ENCODE measurements at regions not wholly inside any gene's neighbourhood (a gene's known extent, or its start where the extent isn't known, plus 50 kb on each side); places are given as distances from the start of the nearest gene placed in this dataset.
"Not testable (repeated sequence)": the region's sequence is repeated elsewhere in the genome, so short reads cannot be mapped to it uniquely, and the experiment has no call there.

- DNase-seq (ENCODE audit: low spot score) = no peak
- no peaks in the 10 kb centered on the region for H3K4me1 Mint-ChIP-seq (ENCODE audit: low read depth)
- peaks cover 2% of the 10 kb centered on the region for H3K27me3 Mint-ChIP-seq (ENCODE audit: insufficient read depth)
- peaks cover 11% of the 10 kb centered on the region for H3K9me3 Mint-ChIP-seq
- intact Hi-C loops (cut with micrococcal nuclease) = no loop called here
- no peak overlapping the region for H3K27ac Mint-ChIP-seq
- no peak overlapping the region for H3K4me3 Mint-ChIP-seq
- no peaks in the 10 kb centered on the region for H3K36me3 Mint-ChIP-seq (ENCODE audit: low read depth)
Measured at GRCh38 chr7:69359003-69359700, 239.1 kb upstream of the AUTS2 start.

DNA sequence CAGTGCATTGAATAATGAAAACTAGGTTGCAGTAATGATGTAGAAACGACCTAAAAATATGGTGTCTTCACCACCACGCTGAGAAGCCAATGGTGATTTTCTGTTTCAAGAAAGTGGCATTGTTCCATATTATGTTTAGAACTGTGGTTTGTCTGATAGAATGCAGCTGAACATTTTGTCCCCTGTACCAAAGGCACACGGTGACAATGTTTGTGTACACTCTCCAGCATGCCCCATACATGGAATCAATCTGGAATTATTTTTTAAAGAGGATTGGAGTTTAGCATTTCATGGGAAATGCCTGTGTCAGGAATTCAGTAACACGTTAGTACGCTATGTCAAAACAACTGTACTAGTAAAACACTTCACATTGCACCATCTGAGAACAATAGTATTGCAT lies 237.4 kb upstream of the AUTS2 start:
- Mint-ChIP-seq H3K9me3 (peaks cover 11% of the 10 kb centered on the region), H3K4me3 (no peak overlapping the region), H3K27me3 (ENCODE audit: insufficient read depth) (peaks cover 2% of the 10 kb centered on the region), H3K27ac (no peak overlapping the region), H3K4me1 (ENCODE audit: low read depth) (no peaks in the 10 kb centered on the region), H3K36me3 (ENCODE audit: low read depth) (no peaks in the 10 kb centered on the region)
- no peak for DNase-seq (ENCODE audit: low spot score)
- intact Hi-C loops (cut with micrococcal nuclease) = no loop called here

- no peak overlapping the region for H3K4me3 Mint-ChIP-seq
- peaks cover 10% of the 10 kb centered on the region for H3K9me3 Mint-ChIP-seq
- no peaks in the 10 kb centered on the region for H3K4me1 Mint-ChIP-seq (ENCODE audit: low read depth)
- H3K27me3 Mint-ChIP-seq (ENCODE audit: insufficient read depth) = peaks cover 2% of the 10 kb centered on the region
- no peak for DNase-seq (ENCODE audit: low spot score)
- intact Hi-C loops (cut with micrococcal nuclease) = no loop called here
- H3K27ac Mint-ChIP-seq = no peak overlapping the region
- no peaks in the 10 kb centered on the region for H3K36me3 Mint-ChIP-seq (ENCODE audit: low read depth)
Measured at GRCh38 chr7:69363136-69363535, 235.1 kb upstream of the AUTS2 start.

- Mint-ChIP-seq H3K9me3 (peaks cover 13% of the 10 kb centered on the region), H3K27ac (no peak overlapping the region), H3K4me3 (no peak overlapping the region), H3K36me3 (ENCODE audit: low read depth) (no peaks in the 10 kb centered on the region), H3K27me3 (ENCODE audit: insufficient read depth) (peaks cover 2% of the 10 kb centered on the region), H3K4me1 (ENCODE audit: low read depth) (no peaks in the 10 kb centered on the region)
- no peak for DNase-seq (ENCODE audit: low spot score)
- intact Hi-C loops (cut with micrococcal nuclease) = no loop called here
Measured at GRCh38 chr7:69364813-69365643, 233.2 kb upstream of the AUTS2 start.

GRCh38 chr7:69365651-69366192 lies 232.6 kb upstream of the AUTS2 start:
- Mint-ChIP-seq H3K4me1 (ENCODE audit: low read depth) (no peaks in the 10 kb centered on the region), H3K27me3 (ENCODE audit: insufficient read depth) (peaks cover 1% of the 10 kb centered on the region), H3K36me3 (ENCODE audit: low read depth) (no peaks in the 10 kb centered on the region), H3K4me3 (no peak overlapping the region), H3K27ac (no peak overlapping the region), H3K9me3 (peaks cover 14% of the 10 kb centered on the region)
- intact Hi-C loops (cut with micrococcal nuclease) = no loop called here
- DNase-seq (ENCODE audit: low spot score) = no peak

DNA sequence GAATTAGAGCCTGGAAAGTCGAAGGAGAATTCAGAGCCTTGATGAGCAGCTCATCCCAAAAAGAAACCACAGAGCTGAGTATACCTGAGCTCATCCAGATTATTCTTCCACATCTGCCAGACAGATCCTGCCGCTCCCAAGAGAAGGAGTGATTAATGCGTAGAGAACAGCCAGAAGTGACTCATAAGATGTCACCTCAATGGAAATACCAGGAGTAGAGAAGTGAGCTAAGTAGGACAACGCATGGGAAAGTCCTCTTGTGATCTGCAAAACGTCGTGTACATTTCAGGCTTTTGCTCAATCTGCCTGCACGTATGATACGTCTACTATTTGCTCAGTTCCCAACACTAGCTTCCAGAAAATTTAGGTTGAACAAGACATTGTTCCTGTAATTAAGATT lies 230.5 kb upstream of the AUTS2 start:
- H3K4me3 Mint-ChIP-seq = no peak overlapping the region
- peaks cover 11% of the 10 kb centered on the region for H3K9me3 Mint-ChIP-seq
- H3K27ac Mint-ChIP-seq = no peak overlapping the region
- no peaks in the 10 kb centered on the region for H3K4me1 Mint-ChIP-seq (ENCODE audit: low read depth)
- no peaks in the 10 kb centered on the region for H3K27me3 Mint-ChIP-seq (ENCODE audit: insufficient read depth)
- DNase-seq (ENCODE audit: low spot score) = no peak
- H3K36me3 Mint-ChIP-seq (ENCODE audit: low read depth) = no peaks in the 10 kb centered on the region
- intact Hi-C loops (cut with micrococcal nuclease) = no loop called here

- intact Hi-C loops (cut with micrococcal nuclease) = no loop called here
- no peak overlapping the region for H3K27ac Mint-ChIP-seq
- H3K4me1 Mint-ChIP-seq (ENCODE audit: low read depth) = no peaks in the 10 kb centered on the region
- no peak overlapping the region for H3K4me3 Mint-ChIP-seq
- H3K9me3 Mint-ChIP-seq = peaks cover 14% of the 10 kb centered on the region
- peaks cover 1% of the 10 kb centered on the region for H3K27me3 Mint-ChIP-seq (ENCODE audit: insufficient read depth)
- no peaks in the 10 kb centered on the region for H3K36me3 Mint-ChIP-seq (ENCODE audit: low read depth)
- no peak for DNase-seq (ENCODE audit: low spot score)
Measured at GRCh38 chr7:69373171-69374043, 224.9 kb upstream of the AUTS2 start.

DNA sequence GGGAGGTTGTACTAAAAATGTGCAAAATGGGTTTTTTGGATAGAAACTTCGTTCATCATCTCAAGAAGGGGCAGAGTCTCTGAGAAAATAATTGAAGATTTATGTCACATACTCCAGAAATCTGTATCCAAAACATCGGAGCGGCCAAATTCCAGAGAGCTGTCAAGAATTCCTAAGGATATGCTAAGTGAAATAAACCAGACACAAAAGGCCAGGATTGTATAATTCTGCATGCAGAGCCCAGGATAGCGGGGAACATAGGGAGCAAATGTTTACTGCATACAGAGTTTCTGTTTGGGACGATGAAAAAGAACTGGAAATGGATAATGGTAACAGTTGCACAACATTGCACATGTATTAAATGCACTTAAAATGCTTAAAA lies 224.2 kb upstream of the AUTS2 start:
- no peak for DNase-seq (ENCODE audit: low spot score)
- peaks cover 1% of the 10 kb centered on the region for H3K27me3 Mint-ChIP-seq (ENCODE audit: insufficient read depth)
- H3K4me1 Mint-ChIP-seq (ENCODE audit: low read depth) = no peaks in the 10 kb centered on the region
- intact Hi-C loops (cut with micrococcal nuclease) = no loop called here
- H3K36me3 Mint-ChIP-seq (ENCODE audit: low read depth) = no peaks in the 10 kb centered on the region
- no peak overlapping the region for H3K27ac Mint-ChIP-seq
- H3K4me3 Mint-ChIP-seq = no peak overlapping the region
- H3K9me3 Mint-ChIP-seq = peaks cover 18% of the 10 kb centered on the region

DNA sequence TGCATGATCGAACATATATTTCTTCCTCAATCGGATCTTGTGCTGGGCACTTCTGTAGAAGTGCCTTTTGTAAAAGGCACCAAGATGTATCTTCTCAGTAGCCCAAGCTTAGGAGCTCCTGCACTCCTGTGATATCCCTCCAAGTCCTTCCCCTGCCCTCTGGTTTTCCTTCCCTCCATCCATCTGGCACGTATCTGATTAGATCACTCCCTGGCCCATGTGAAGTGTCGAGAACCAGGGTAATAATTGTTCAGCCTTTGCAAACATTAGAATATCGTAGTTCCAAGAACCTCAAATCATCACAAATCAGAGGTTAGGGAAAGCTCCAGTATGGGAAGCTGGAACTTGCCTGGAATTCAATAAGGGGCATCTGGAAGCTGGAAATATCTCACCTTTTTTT lies 221.1 kb upstream of the AUTS2 start:
- Mint-ChIP-seq H3K27ac (no peak overlapping the region), H3K4me3 (no peak overlapping the region), H3K36me3 (ENCODE audit: low read depth) (no peaks in the 10 kb centered on the region), H3K9me3 (peaks cover 18% of the 10 kb centered on the region), H3K27me3 (ENCODE audit: insufficient read depth) (peaks cover 1% of the 10 kb centered on the region), H3K4me1 (ENCODE audit: low read depth) (no peaks in the 10 kb centered on the region)
- DNase-seq (ENCODE audit: low spot score) = no peak
- intact Hi-C loops (cut with micrococcal nuclease) = no loop called here

GRCh38 chr7:69388452-69389137 lies 209.7 kb upstream of the AUTS2 start:
- Mint-ChIP-seq H3K4me3 (no peak overlapping the region), H3K27me3 (ENCODE audit: insufficient read depth) (no peaks in the 10 kb centered on the region), H3K9me3 (peaks cover 12% of the 10 kb centered on the region), H3K4me1 (ENCODE audit: low read depth) (no peaks in the 10 kb centered on the region), H3K27ac (no peak overlapping the region), H3K36me3 (ENCODE audit: low read depth) (no peaks in the 10 kb centered on the region)
- DNase-seq (ENCODE audit: low spot score) = no peak
- intact Hi-C loops (cut with micrococcal nuclease) = no loop called here

GRCh38 chr7:69389216-69389615 lies 209.1 kb upstream of the AUTS2 start:
- Mint-ChIP-seq H3K27ac (no peak overlapping the region), H3K27me3 (ENCODE audit: insufficient read depth) (no peaks in the 10 kb centered on the region), H3K4me1 (ENCODE audit: low read depth) (no peaks in the 10 kb centered on the region), H3K36me3 (ENCODE audit: low read depth) (no peaks in the 10 kb centered on the region), H3K4me3 (no peak overlapping the region), H3K9me3 (peaks cover 12% of the 10 kb centered on the region)
- DNase-seq (ENCODE audit: low spot score) = no peak
- intact Hi-C loops (cut with micrococcal nuclease) = no loop called here

- H3K4me3 Mint-ChIP-seq; DNase-seq (ENCODE audit: low spot score); H3K4me1 Mint-ChIP-seq (ENCODE audit: low read depth); H3K36me3 Mint-ChIP-seq (ENCODE audit: low read depth); intact Hi-C loops (cut with micrococcal nuclease); H3K9me3 Mint-ChIP-seq; H3K27ac Mint-ChIP-seq; H3K27me3 Mint-ChIP-seq (ENCODE audit: insufficient read depth): not testable (repeated sequence)
Measured at GRCh38 chr7:69393912-69394311, 204.4 kb upstream of the AUTS2 start.

Measured in activated T-helper 1 cell treated with anti-CD3 and anti-CD28 coated beads, Interleukin-12 subunit alpha, Interleukin-12 subunit beta, Interleukin-2, Interleukin-4 antibody, amounts not matched to agents 30 ng/mL and 10 ng/mL and 1 ng/mL, durations not matched to agents 14 hours and 24 hours and 36 hours (primary cell).